ENCODE measurements at regions not wholly inside any gene's neighbourhood (a gene's known extent, or its start where the extent isn't known, plus 50 kb on each side); places are given as distances from the start of the nearest gene placed in this dataset.

- no peaks in the 10 kb centered on the region for H3K9me2 ChIP-seq (ENCODE audit: insufficient read depth, low read length)
- H3F3A ChIP-seq (ENCODE audit: insufficient read depth, low read length, poor library complexity, severe bottlenecking) = no peaks in the 10 kb centered on the region
- H3K27ac ChIP-seq (ENCODE audit: low read length) = no peak overlapping the region
- TF ChIP-seq EP300 (conservative IDR thresholded peaks at IDR 0.05; ENCODE audit: poor library complexity, severe bottlenecking) (no peak), TAF1 (IDR thresholded peaks at IDR 0.05; ENCODE audit: low read depth) (no peak), POLR2AphosphoS5 (IDR thresholded peaks at IDR 0.05) (no peak)
- no peak overlapping the region for H3K4me2 ChIP-seq (ENCODE audit: low read length)
- H3K36me3 ChIP-seq (ENCODE audit: insufficient read depth, low read length) = no peaks in the 10 kb centered on the region
- H4K20me1 ChIP-seq (ENCODE audit: insufficient read depth) = no peaks in the 10 kb centered on the region
- no peaks in the 10 kb centered on the region for H3K27me3 ChIP-seq (ENCODE audit: insufficient read depth, low read depth, low read length)
- H3K9me3 ChIP-seq (ENCODE audit: low read length) = no peaks in the 10 kb centered on the region
- H3K79me2 ChIP-seq (replicated peaks; ENCODE audit: insufficient read depth, low read length) = no peaks in the 10 kb centered on the region
- H2AFZ ChIP-seq (ENCODE audit: low read depth, low read length) = no peak overlapping the region
- no peak overlapping the region for H3K9ac ChIP-seq (ENCODE audit: low read length)
- no peak overlapping the region for H3K4me3 ChIP-seq (ENCODE audit: low read length)
These were observed 74.7 kb downstream of the LSM5 start for GRCh38 chr7:32415519-32415918.

- Histone ChIP-seq H3K9ac (ENCODE audit: low read length) (no peak overlapping the region), H3F3A (ENCODE audit: insufficient read depth, low read length, poor library complexity, severe bottlenecking) (no peaks in the 10 kb centered on the region), H3K9me3 (ENCODE audit: low read length) (no peaks in the 10 kb centered on the region), H3K4me2 (ENCODE audit: low read length) (no peak overlapping the region), H3K79me2 (replicated peaks; ENCODE audit: insufficient read depth, low read length) (no peaks in the 10 kb centered on the region), H3K27ac (ENCODE audit: low read length) (no peak overlapping the region), H2AFZ (ENCODE audit: low read depth, low read length) (no peak overlapping the region), H4K20me1 (ENCODE audit: insufficient read depth) (no peaks in the 10 kb centered on the region), H3K27me3 (ENCODE audit: insufficient read depth, low read depth, low read length) (no peaks in the 10 kb centered on the region), H3K9me2 (ENCODE audit: insufficient read depth, low read length) (no peaks in the 10 kb centered on the region), H3K36me3 (ENCODE audit: insufficient read depth, low read length) (no peaks in the 10 kb centered on the region), H3K4me3 (ENCODE audit: low read length) (no peak overlapping the region)
- TF ChIP-seq RAD21 (conservative IDR thresholded peaks at IDR 0.05) (no peak), REST (IDR thresholded peaks at IDR 0.05; ENCODE audit: borderline replicate concordance) (no peak), EZH2 (IDR thresholded peaks at IDR 0.05; ENCODE audit: borderline replicate concordance, insufficient read depth, low read length, poor library complexity, severe bottlenecking) (no peak)
These were observed 77.7 kb downstream of the LSM5 start for GRCh38 chr7:32412471-32412870.

GRCh38 chr7:32410545-32410944 lies 79.6 kb downstream of the LSM5 start:
- Histone ChIP-seq H3K4me2 (ENCODE audit: low read length) (no peak overlapping the region), H2AFZ (ENCODE audit: low read depth, low read length) (no peak overlapping the region), H3F3A (ENCODE audit: insufficient read depth, low read length, poor library complexity, severe bottlenecking) (no peaks in the 10 kb centered on the region), H3K36me3 (ENCODE audit: insufficient read depth, low read length) (no peaks in the 10 kb centered on the region), H3K79me2 (replicated peaks; ENCODE audit: insufficient read depth, low read length) (no peaks in the 10 kb centered on the region), H3K9me2 (ENCODE audit: insufficient read depth, low read length) (no peaks in the 10 kb centered on the region), H3K27ac (ENCODE audit: low read length) (no peak overlapping the region), H3K9me3 (ENCODE audit: low read length) (no peaks in the 10 kb centered on the region), H4K20me1 (ENCODE audit: insufficient read depth) (no peaks in the 10 kb centered on the region), H3K27me3 (ENCODE audit: insufficient read depth, low read depth, low read length) (no peaks in the 10 kb centered on the region), H3K9ac (ENCODE audit: low read length) (no peak overlapping the region), H3K4me3 (ENCODE audit: low read length) (no peak overlapping the region)
- TF ChIP-seq POLR2AphosphoS5 (IDR thresholded peaks at IDR 0.05) (no peak), EP300 (conservative IDR thresholded peaks at IDR 0.05; ENCODE audit: poor library complexity, severe bottlenecking) (no peak), RAD21 (conservative IDR thresholded peaks at IDR 0.05) (no peak), CTCF (IDR thresholded peaks at IDR 0.05; ENCODE audit: poor library complexity, severe bottlenecking) (no peak)

All from neural cell (in vitro differentiated cells).